ENCODE measurements at regions not wholly inside any gene's neighbourhood (a gene's known extent, or its start where the extent isn't known, plus 50 kb on each side); places are given as distances from the start of the nearest gene placed in this dataset.

- TF ChIP-seq CTCF (IDR thresholded peaks at IDR 0.05), result no peak
- no peak for TF ChIP-seq POLR2A (IDR thresholded peaks at IDR 0.05)
Measured at GRCh38 chr3:17949101-17949500, 206.7 kb upstream of the TBC1D5 start.
